ENCODE measurements at regions not wholly inside any gene's neighbourhood (a gene's known extent, or its start where the extent isn't known, plus 50 kb on each side); places are given as distances from the start of the nearest gene placed in this dataset.

- TF ChIP-seq CTCF (IDR thresholded peaks at IDR 0.05 in 8 of 11, conservative IDR thresholded peaks at IDR 0.05 in 3 of 11) (no peak), POLR2AphosphoS5 (IDR thresholded peaks at IDR 0.05) (no peak), POLR2A (IDR thresholded peaks at IDR 0.05) (no peak)
These were observed 1192.8 kb upstream of the TMEM132C start for GRCh38 chr12:127074161-127074560.
